ENCODE measurements at regions not wholly inside any gene's neighbourhood (a gene's known extent, or its start where the extent isn't known, plus 50 kb on each side); places are given as distances from the start of the nearest gene placed in this dataset.

- no peak for DNase-seq
Measured at GRCh38 chr4:100843910-100844309, 326.1 kb upstream of the EMCN start.

GRCh38 chr4:100842856-100843255 is 325.0 kb upstream of the EMCN start:
- no peak for DNase-seq

GRCh38 chr4:100841911-100842310 is 324.1 kb upstream of the EMCN start:
- DNase-seq: no peak

GRCh38 chr4:100839712-100840111 is 321.9 kb upstream of the EMCN start:
- no peak for DNase-seq

GRCh38 chr4:100838286-100838685 is 320.5 kb upstream of the EMCN start:
- DNase-seq: no peak

- no peak for DNase-seq
Measured at GRCh38 chr4:100836929-100837328, 319.1 kb upstream of the EMCN start.

- no peak for DNase-seq
Measured at GRCh38 chr4:100834616-100835015, 316.8 kb upstream of the EMCN start.

GRCh38 chr4:100833906-100834305 is 316.1 kb upstream of the EMCN start:
- no peak for DNase-seq

GRCh38 chr4:100828986-100829685 is 311.3 kb upstream of the EMCN start:
- DNase-seq: no peak

- DNase-seq: no peak
Measured at GRCh38 chr4:100828364-100828763, 310.5 kb upstream of the EMCN start.

- DNase-seq: no peak
Measured at GRCh38 chr4:100827756-100828155, 309.9 kb upstream of the EMCN start.

- no peak for DNase-seq
Measured at GRCh38 chr4:100826808-100827548, 309.2 kb upstream of the EMCN start.

GRCh38 chr4:100826067-100826466 is 308.2 kb upstream of the EMCN start:
- no peak for DNase-seq

GRCh38 chr4:100823993-100824323 is 306.1 kb upstream of the EMCN start:
- no peak for DNase-seq

GRCh38 chr4:100823066-100823992 is 305.5 kb upstream of the EMCN start:
- DNase-seq: no peak

GRCh38 chr4:100820249-100820648 is 302.4 kb upstream of the EMCN start:
- no peak for DNase-seq

GRCh38 chr4:100819505-100819904 is 301.7 kb upstream of the EMCN start:
- DNase-seq: peak in 14 of 56 donors; percentile 1 to 38 (median 12)

GRCh38 chr4:100816436-100817045 is 298.7 kb upstream of the EMCN start:
- no peak for DNase-seq

GRCh38 chr4:100811046-100811445 is 293.2 kb upstream of the EMCN start:
- DNase-seq: no peak

- no peak for DNase-seq
Measured at GRCh38 chr4:100809506-100809905, 291.7 kb upstream of the EMCN start.

GRCh38 chr4:100806988-100807387 is 289.2 kb upstream of the EMCN start:
- no peak for DNase-seq

GRCh38 chr4:100805538-100805937 is 287.7 kb upstream of the EMCN start:
- DNase-seq: no peak

Data from amygdala (tissue), 56 donors.